GM10266 (cell line): ENCODE measurements at regions not wholly inside any gene's neighbourhood (a gene's known extent, or its start where the extent isn't known, plus 50 kb on each side); places are given as distances from the start of the nearest gene placed in this dataset.

ENCODE experiments used
- DNase-seq: peaks from one replicate; pipeline ENCODE4 v3.0.0; 2012; ENCODE audit errors: extremely low spot score
- TF ChIP-seq, protein P1 (sequence below): IDR thresholded peaks from 2 replicates; pipeline ENCODE4 v1.5.1; 2012; ENCODE audit warnings: mild to moderate bottlenecking, low read depth; ENCODE audit not compliant: control insufficient read depth, insufficient read depth; ENCODE audit errors: missing control alignments

DNA sequence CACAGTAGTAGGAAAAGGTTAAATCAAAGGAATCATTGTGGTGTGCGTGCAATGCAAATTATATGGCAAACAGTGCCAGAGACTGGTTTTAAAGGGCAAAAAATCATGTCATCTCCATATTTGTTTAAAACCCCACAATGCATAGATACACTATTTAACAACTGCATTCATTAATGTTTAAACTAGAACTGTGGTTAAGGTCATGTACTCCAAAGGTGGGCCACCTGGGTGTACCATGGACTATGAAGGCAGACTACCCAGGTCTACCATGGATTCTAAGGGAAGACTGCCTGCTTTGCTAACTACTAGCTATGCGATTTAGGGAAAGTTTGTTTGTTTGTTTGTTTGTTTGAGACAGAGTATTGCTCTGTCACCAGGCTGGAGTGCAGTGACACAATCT, 356.3 kb downstream of the ZEB2 start:
- TF ChIP-seq, protein P1, sequence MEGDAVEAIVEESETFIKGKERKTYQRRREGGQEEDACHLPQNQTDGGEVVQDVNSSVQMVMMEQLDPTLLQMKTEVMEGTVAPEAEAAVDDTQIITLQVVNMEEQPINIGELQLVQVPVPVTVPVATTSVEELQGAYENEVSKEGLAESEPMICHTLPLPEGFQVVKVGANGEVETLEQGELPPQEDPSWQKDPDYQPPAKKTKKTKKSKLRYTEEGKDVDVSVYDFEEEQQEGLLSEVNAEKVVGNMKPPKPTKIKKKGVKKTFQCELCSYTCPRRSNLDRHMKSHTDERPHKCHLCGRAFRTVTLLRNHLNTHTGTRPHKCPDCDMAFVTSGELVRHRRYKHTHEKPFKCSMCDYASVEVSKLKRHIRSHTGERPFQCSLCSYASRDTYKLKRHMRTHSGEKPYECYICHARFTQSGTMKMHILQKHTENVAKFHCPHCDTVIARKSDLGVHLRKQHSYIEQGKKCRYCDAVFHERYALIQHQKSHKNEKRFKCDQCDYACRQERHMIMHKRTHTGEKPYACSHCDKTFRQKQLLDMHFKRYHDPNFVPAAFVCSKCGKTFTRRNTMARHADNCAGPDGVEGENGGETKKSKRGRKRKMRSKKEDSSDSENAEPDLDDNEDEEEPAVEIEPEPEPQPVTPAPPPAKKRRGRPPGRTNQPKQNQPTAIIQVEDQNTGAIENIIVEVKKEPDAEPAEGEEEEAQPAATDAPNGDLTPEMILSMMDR, result no peak
- no peak for DNase-seq

DNA sequence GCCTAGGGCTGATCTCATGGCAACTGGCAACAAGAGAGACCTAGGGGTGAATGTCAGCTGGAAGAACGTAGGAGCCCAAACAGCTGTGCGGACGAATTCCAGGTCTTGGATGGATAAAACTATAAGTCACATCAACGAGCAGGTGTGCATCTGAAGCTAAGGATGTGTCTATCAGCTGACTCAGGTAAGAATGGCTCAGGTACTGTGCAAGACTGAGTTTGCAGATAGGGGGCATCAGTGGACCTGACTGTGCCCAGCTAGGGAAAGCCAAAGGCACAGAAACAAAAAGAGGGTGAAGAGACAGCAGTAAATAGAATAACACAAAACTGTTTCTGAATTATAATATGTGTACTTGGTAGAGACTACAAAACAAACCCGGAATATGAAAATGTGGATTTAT, 357.3 kb downstream of the ZEB2 start:
- TF ChIP-seq, protein P1, result peak; percentile 64
- DNase-seq, result peak; percentile 17

DNA sequence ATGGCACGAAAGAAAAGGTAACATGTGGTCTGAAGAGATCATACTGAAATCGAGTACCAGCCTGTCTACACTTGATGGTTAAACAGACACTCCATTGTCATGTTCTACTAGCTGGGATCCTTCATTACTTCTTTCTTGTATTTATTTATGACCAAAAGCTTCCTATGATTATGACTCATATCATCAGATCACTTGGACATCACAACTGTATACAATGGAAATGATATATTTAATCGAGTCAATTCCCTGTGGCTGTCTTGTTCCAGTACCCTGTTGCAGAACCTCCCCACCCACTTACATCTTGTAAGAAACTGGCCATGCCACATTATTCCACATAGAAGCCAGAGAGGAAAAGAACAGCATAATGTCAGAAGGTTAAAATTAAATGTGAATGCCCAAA, 358.9 kb downstream of the ZEB2 start:
- TF ChIP-seq, protein P1, result no peak
- no peak for DNase-seq

DNA sequence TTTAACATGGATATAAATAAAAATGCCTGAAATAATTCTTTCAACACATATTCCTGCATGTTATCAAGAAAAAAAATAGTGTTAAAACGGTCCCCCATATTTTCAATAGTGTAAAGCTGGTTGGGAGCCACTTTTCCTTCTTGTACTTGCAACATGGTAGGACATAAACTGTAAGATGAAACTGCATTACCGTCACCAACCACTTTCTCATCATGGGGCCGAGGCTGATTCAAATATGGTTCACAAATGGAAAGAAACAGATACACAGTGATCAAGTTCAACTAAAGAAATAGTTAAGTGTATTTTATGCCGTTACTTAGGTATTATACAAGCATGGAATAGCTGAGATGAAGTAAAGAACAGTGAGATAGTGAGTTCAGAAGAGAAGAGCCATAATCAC, 360.7 kb downstream of the ZEB2 start:
- TF ChIP-seq, protein P1, result no peak
- no peak for DNase-seq

DNA sequence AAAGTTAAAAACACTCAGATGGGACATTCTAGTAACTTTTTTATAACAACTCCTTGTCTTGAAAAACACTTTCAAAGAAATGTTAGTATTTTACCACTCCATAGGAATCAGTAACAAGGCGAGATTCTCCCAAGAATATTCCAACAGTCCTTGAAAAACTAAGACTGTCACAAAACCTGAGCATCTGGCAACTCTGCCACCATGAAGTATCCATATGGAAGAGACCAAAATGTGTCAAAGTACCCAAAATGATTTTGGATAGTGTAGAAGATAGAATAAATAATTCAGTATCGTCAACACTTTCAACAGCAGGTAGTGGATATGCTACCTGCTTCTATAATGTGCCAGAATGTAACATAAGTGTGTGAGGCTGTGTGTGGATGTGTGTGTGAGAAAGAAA, 361.8 kb downstream of the ZEB2 start:
- DNase-seq, result no peak
- TF ChIP-seq, protein P1, result no peak

DNA sequence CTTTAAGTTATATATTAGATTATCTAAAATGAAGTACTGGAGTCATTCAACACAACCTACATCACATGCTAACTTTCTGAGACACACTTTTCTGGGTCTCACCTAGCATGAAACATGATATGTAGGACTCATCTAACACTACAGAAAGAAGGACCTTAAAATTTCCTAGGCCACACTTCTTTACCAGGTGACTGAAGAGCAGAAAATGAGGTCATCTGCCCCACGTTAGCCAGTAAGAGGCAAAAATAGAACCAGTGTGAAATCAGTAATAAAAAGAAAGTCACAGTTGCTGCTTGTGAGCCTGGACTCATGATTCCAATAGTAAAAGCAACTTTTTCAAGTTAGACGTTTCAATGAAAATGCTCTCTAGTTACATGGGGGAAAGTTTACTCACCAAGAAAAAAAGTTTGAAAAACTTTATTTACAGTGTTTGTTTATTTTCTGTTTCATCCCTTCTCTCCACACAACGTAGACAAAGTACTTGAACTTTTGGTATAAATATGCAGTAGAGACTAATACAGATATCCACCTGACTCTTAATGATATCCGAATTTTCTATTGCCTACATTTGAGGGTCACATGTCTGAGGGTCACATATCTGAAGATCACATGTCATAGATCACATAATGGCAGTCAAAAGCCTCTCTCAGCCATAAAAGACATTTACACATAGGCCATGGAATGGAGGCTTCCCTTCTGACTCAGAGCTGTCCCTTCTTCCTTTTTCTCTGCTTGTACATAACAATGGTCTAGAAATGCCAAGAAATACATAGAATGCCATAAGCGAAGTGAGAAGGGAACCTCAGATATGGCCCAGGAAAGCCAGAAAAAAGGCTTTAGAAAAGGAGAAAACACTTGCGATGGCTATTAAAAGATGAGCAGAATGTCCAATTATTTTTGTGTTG, 362.9 kb downstream of the ZEB2 start:
- DNase-seq, result peak; percentile 5
- TF ChIP-seq, protein P1, result no peak

DNA sequence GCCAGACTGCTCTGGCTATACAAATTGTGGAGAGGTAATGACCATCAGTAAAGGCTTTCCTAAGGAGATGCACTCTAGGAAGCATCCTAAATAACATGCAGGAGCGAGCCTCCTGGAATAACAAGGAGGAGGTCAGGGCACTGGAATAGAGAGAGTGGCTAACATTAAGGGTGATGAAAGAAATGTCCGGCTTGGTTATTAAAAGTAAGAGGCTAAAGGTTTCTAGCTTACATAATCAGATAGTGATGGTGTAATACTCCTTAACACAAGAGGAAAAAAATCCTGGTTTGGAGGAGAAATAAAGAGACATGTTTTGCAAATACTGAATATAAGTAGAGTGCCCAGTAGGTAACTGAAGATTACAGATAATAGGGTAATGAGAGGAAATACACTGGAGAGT, 365.7 kb downstream of the ZEB2 start:
- TF ChIP-seq, protein P1, result no peak
- no peak for DNase-seq
